ENCODE measurements at regions not wholly inside any gene's neighbourhood (a gene's known extent, or its start where the extent isn't known, plus 50 kb on each side); places are given as distances from the start of the nearest gene placed in this dataset.
A peak's percentile ranks its signal among the peaks of the same experiment; 100 is the strongest.

- no peaks in the 10 kb centered on the region for H3K36me3 ChIP-seq (ENCODE audit: insufficient read depth, low read length)
- H3K4me3 ChIP-seq (ENCODE audit: low read depth, low read length, poor library complexity, severe bottlenecking), result no peak overlapping the region
- H3K9ac ChIP-seq (ENCODE audit: low read length), result no peak overlapping the region
- no peaks in the 10 kb centered on the region for H3K79me2 ChIP-seq (ENCODE audit: insufficient read depth, low read length)
- H3K4me1 ChIP-seq (ENCODE audit: insufficient read depth, low read length, severe bottlenecking), result no peaks in the 10 kb centered on the region
- H2AFZ ChIP-seq (ENCODE audit: low read length), result no peak overlapping the region
- no peaks in the 10 kb centered on the region for H3K27me3 ChIP-seq (ENCODE audit: insufficient read depth, low read length)
- no peak overlapping the region for H3K27ac ChIP-seq (ENCODE audit: low read depth, low read length, poor library complexity, severe bottlenecking)
- no peaks in the 10 kb centered on the region for H3K9me2 ChIP-seq (ENCODE audit: low read depth, low read length)
- no peaks in the 10 kb centered on the region for H4K20me1 ChIP-seq (ENCODE audit: insufficient read depth, low read length)
- no peak overlapping the region for H3K4me2 ChIP-seq (ENCODE audit: low read length)
- TF ChIP-seq CTCF (IDR thresholded peaks at IDR 0.05; ENCODE audit: low read length), result no peak
- H3F3A ChIP-seq (ENCODE audit: insufficient read depth, low read length), result no peaks in the 10 kb centered on the region
- H3K9me3 ChIP-seq (ENCODE audit: low read length), result no peaks in the 10 kb centered on the region
These were observed 524.2 kb downstream of the GABRG2 start for GRCh38 chr5:162591724-162592123.

GRCh38 chr5:162593881-162594280 lies 526.3 kb downstream of the GABRG2 start:
- Histone ChIP-seq H3F3A (ENCODE audit: insufficient read depth, low read length) (no peaks in the 10 kb centered on the region), H3K27ac (ENCODE audit: low read depth, low read length, poor library complexity, severe bottlenecking) (no peak overlapping the region), H3K36me3 (ENCODE audit: insufficient read depth, low read length) (no peaks in the 10 kb centered on the region), H3K9me2 (ENCODE audit: low read depth, low read length) (no peaks in the 10 kb centered on the region), H3K4me2 (ENCODE audit: low read length) (no peak overlapping the region), H4K20me1 (ENCODE audit: insufficient read depth, low read length) (no peaks in the 10 kb centered on the region), H3K27me3 (ENCODE audit: insufficient read depth, low read length) (no peaks in the 10 kb centered on the region), H3K4me3 (ENCODE audit: low read depth, low read length, poor library complexity, severe bottlenecking) (no peak overlapping the region), H3K79me2 (ENCODE audit: insufficient read depth, low read length) (no peaks in the 10 kb centered on the region), H3K4me1 (ENCODE audit: insufficient read depth, low read length, severe bottlenecking) (no peaks in the 10 kb centered on the region), H2AFZ (ENCODE audit: low read length) (no peak overlapping the region), H3K9ac (ENCODE audit: low read length) (no peak overlapping the region), H3K9me3 (ENCODE audit: low read length) (no peaks in the 10 kb centered on the region)
- TF ChIP-seq CTCF (IDR thresholded peaks at IDR 0.05; ENCODE audit: low read length) (peak; percentile 36; the same call in 1 of the 2 replicates), EZH2 (IDR thresholded peaks at IDR 0.05; ENCODE audit: borderline replicate concordance, low read length) (no peak)

GRCh38 chr5:162603443-162604070 lies 536.0 kb downstream of the GABRG2 start:
- Histone ChIP-seq H3K4me3 (ENCODE audit: low read depth, low read length, poor library complexity, severe bottlenecking) (no peak overlapping the region), H2AFZ (ENCODE audit: low read length) (no peak overlapping the region), H3F3A (ENCODE audit: insufficient read depth, low read length) (no peaks in the 10 kb centered on the region), H3K9ac (ENCODE audit: low read length) (no peak overlapping the region), H3K27me3 (ENCODE audit: insufficient read depth, low read length) (no peaks in the 10 kb centered on the region), H3K9me3 (ENCODE audit: low read length) (no peaks in the 10 kb centered on the region), H3K79me2 (ENCODE audit: insufficient read depth, low read length) (no peaks in the 10 kb centered on the region), H4K20me1 (ENCODE audit: insufficient read depth, low read length) (no peaks in the 10 kb centered on the region), H3K4me2 (ENCODE audit: low read length) (no peak overlapping the region), H3K36me3 (ENCODE audit: insufficient read depth, low read length) (no peaks in the 10 kb centered on the region), H3K4me1 (ENCODE audit: insufficient read depth, low read length, severe bottlenecking) (no peaks in the 10 kb centered on the region), H3K9me2 (ENCODE audit: low read depth, low read length) (no peaks in the 10 kb centered on the region), H3K27ac (ENCODE audit: low read depth, low read length, poor library complexity, severe bottlenecking) (no peak overlapping the region)
- no peak for TF ChIP-seq CTCF (IDR thresholded peaks at IDR 0.05; ENCODE audit: low read length)
- TF ChIP-seq EZH2 (IDR thresholded peaks at IDR 0.05; ENCODE audit: borderline replicate concordance, low read length), result no peak

All from OCI-LY1 (cell line).